ENCODE measurements at regions not wholly inside any gene's neighbourhood (a gene's known extent, or its start where the extent isn't known, plus 50 kb on each side); places are given as distances from the start of the nearest gene placed in this dataset.

DNA sequence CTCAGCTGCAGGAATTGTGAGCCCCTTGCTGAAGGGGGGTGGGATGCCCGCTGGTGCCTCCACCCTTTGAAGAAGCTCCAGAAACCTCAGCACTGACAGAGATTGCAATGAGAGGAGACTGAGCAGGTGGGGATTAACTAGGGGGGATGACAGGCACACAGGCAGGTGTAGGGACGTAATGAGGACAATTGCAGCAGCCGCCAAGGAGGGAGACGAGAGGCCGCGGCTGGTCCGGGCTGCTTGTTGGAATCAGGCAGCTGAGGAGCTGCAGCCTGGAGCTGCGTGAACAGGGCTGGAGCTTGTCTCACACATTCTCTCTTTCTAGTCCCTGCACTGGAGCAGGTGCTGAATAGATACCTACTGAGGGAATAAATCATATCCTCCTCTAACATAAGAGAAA is 122.0 kb upstream of the TCERG1L start:
- POLR2A ChIA-PET (ENCODE audit: low non-redundant PET): no interaction called here
- DNase-seq (ENCODE audit: low spot score): no peak
- CTCF ChIA-PET: interaction anchor here (0.6 kb wide), 2 partner anchors 24 to 353 kb away, joined by 3 read pairs; no protein-coding TSS in a partner anchor
- TF ChIP-seq, protein P1, sequence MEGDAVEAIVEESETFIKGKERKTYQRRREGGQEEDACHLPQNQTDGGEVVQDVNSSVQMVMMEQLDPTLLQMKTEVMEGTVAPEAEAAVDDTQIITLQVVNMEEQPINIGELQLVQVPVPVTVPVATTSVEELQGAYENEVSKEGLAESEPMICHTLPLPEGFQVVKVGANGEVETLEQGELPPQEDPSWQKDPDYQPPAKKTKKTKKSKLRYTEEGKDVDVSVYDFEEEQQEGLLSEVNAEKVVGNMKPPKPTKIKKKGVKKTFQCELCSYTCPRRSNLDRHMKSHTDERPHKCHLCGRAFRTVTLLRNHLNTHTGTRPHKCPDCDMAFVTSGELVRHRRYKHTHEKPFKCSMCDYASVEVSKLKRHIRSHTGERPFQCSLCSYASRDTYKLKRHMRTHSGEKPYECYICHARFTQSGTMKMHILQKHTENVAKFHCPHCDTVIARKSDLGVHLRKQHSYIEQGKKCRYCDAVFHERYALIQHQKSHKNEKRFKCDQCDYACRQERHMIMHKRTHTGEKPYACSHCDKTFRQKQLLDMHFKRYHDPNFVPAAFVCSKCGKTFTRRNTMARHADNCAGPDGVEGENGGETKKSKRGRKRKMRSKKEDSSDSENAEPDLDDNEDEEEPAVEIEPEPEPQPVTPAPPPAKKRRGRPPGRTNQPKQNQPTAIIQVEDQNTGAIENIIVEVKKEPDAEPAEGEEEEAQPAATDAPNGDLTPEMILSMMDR (conservative IDR thresholded peaks at IDR 0.05; ENCODE audit: low read depth): no peak
- no peak overlapping the region for H3K27ac ChIP-seq

DNA sequence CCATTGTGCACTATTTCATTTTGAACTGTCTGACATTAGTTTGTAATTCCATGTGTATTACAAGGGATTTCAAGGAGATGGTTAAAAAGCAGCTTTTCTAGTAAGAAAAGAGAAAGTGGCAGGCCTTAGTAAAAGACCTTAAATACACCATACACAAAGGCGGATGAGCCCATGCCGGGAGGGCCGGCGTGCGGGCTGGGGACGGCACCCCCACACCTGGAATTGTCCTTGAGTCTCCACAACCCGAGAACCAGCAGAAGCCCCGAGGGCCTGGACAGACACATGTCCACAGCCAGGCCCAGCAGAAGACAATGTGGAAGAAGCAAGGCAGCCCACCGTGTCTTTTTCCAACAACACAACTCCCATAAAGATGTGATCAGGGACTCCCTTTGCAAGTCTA is 123.7 kb upstream of the TCERG1L start:
- no peak for DNase-seq (ENCODE audit: low spot score)
- ChIA-PET CTCF (interaction anchor here (0.6 kb wide), 1 partner anchor 245 kb away, joined by 3 read pairs; no protein-coding TSS in a partner anchor), POLR2A (ENCODE audit: low non-redundant PET) (no interaction called here)
- no peak overlapping the region for H3K27ac ChIP-seq
- TF ChIP-seq, protein P1 (conservative IDR thresholded peaks at IDR 0.05; ENCODE audit: low read depth): no peak

DNA sequence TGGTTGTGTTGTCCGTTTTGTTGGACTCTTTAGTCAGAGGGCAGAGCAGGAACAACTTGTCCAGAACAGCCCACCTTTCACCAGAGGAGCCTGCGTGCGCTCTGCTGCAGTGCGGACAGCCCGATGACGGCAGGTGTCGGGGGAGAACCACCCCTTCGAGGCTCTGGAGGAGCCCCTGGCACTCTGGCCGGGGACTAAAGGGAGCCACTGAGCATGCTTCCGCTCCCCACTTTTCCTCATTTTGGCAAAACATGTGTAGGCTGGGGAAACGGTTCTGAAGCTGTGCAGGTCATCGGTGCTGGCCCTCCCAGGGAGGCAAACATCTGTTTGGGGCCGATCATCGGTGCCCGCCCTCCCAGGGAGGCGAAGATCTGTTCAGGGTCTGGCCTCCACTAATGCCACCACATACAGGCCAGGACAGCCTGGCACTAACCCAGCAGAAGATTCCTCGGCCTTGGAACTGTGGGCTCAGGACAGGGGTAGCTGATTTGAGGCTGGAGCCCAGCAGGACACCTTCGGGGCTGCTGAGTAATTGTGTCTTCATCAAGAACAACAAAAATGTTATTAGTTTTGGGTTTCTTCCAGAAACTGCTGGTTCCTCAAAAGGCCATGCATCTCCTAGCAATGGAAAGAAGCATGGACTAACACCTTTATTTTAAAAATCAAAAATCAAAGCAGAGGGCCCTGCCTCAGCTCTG is 124.4 kb upstream of the TCERG1L start:
- TF ChIP-seq, protein P1 (conservative IDR thresholded peaks at IDR 0.05; ENCODE audit: low read depth): no peak
- ChIA-PET CTCF (interaction anchor here (0.6 kb wide), 1 partner anchor 246 kb away, joined by 3 read pairs; no protein-coding TSS in a partner anchor), POLR2A (ENCODE audit: low non-redundant PET) (no interaction called here)
- no peak overlapping the region for H3K27ac ChIP-seq
- DNase-seq (ENCODE audit: low spot score): peak; percentile 41

DNA sequence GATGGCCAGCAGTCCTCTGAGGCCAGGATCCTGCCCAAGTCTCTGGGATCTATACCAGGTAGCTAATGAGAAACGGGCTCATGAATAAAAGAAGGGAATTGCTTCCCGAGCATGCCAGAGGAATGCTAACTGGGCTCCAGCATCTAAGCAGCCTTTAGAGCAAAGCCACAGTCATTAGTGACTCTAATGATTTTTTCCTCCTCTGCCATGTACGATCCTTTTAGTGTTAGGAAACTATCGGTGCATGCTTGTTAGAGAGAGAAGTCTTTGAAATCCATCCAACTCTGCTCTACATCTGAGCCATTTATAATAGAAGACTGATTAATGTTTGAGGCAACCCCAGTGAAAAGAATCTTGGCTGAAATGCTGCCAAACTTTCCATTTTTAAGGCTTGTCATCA is 124.9 kb upstream of the TCERG1L start:
- ChIA-PET POLR2A (ENCODE audit: low non-redundant PET) (no interaction called here), CTCF (no interaction called here)
- no peak overlapping the region for H3K27ac ChIP-seq
- TF ChIP-seq, protein P1 (conservative IDR thresholded peaks at IDR 0.05; ENCODE audit: low read depth): no peak
- no peak for DNase-seq (ENCODE audit: low spot score)

DNA sequence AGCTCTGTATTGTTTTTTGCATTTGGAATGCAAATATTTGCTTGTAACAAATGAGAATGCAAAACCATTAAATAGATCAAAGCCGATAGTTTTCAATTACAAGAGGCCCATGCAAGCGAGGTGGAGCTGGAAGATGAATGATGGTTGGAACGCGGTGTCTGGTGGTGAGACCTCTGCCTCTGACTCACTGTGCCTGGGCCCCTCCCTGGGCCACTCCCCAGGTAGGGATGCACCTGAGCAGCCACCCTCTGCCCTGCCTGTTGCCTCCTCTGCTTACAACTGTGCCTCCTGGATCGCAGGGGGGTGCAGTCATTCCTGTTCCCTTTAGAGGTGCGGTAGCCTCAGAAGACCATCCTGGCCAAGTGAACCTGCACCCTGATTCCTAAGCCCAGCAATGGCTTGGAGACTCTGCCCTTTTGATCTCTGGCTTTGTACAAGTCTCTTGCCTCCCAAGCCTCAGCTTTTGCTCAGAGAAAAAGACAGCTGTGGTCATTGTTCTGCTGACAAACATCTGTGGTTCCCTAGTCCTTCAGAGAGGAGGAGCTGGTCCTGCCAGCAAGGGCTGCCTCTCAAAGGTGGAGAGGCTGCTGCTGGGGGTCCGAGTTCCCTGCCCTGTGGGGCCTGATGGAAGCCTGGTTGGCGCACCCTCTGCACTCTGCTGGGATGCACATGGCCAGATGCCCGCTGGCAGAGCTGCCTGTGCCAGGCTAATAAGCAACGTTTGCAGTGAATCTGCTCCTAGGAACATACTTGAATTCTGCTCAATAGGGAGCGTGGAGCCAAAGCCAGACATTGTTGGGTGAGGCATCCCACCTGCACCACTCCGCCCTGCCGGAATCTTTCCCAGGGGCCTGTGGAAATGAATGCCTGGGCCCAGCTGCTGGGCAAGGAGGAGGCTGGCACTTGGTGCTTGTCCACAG is 126.3 kb upstream of the TCERG1L start:
- TF ChIP-seq, protein P1 (conservative IDR thresholded peaks at IDR 0.05; ENCODE audit: low read depth): no peak
- POLR2A ChIA-PET (ENCODE audit: low non-redundant PET): interaction anchor here (0.6 kb wide), 1 partner anchor 10 kb away, joined by 3 read pairs; no protein-coding TSS in a partner anchor
- peak; percentile 36 for DNase-seq (ENCODE audit: low spot score)
- CTCF ChIA-PET: no interaction called here
- H3K27ac ChIP-seq: no peak overlapping the region

DNA sequence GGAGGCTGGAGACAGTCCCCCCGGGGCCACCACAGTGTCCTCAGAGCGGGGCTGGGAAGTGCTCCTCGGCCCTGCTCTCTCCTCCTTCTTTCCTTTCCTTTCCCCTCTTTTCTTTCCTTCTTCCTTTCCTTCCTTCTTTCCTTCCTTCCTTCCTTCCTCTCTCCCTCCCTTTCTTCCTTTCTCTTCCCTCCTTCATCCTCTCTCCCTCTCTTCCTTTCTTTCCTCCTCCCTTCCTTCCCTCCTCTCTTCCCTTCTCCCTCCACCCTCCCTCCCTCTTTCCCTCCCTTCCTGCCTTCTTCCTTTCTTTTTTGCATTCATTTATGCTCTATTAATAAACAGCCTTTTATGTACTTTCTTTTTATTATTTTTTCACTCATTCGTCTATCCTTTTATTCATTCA is 127.1 kb upstream of the TCERG1L start:
- no peak for DNase-seq (ENCODE audit: low spot score)
- H3K27ac ChIP-seq: no peak overlapping the region
- CTCF ChIA-PET: no interaction called here
- TF ChIP-seq, protein P1 (conservative IDR thresholded peaks at IDR 0.05; ENCODE audit: low read depth): no peak
- POLR2A ChIA-PET (ENCODE audit: low non-redundant PET): no interaction called here
